ENCODE measurements at regions not wholly inside any gene's neighbourhood (a gene's known extent, or its start where the extent isn't known, plus 50 kb on each side); places are given as distances from the start of the nearest gene placed in this dataset.

GRCh38 chr5:89350684-89351083 is 467.7 kb upstream of the MEF2C start:
- TF ChIP-seq POLR2AphosphoS5 (IDR thresholded peaks at IDR 0.05) (no peak), CTCF (IDR thresholded peaks at IDR 0.05) (no peak), POLR2A (IDR thresholded peaks at IDR 0.05) (no peak)
